ENCODE measurements at regions not wholly inside any gene's neighbourhood (a gene's known extent, or its start where the extent isn't known, plus 50 kb on each side); places are given as distances from the start of the nearest gene placed in this dataset.

DNA sequence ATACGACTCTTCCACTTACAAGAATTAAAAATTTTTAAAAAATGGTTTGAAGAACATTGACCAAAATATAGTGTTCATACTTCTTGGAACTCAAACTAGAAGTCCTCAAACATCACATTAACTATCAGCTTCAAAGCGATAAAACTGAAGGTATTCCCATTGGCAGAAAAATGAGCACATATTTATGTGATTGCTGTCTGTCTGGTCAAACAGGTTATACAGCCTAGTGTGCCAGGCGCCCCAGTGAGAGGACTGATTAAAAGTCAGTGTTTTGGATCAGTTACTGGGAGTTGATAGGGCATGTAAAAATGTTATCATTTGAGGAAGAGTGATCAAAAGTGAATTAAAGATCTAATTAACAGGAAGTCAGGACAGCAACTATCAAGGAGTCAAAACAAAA, 738.8 kb downstream of the HDGFL1 start:
- ATAC-seq, result no peak
- DNase-seq, result no peak

DNA sequence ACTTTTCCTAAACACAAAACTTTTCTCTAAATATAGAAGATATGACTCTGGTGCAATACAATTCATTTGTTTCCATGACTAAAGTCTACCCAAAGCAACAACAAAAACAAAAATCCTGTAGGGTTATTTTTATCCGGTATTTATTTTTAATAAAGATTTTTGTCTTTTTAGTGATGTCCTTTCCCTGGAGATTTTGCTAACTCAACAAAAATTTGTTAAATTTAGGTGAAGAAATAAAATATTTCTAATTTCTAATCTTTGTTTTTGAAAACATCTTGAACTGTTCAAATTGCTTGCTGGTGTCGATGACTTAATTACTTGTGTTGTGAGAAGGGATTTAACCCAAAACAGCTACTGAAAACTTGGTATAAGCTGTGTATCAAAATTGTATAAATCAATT, 741.8 kb downstream of the HDGFL1 start:
- DNase-seq (no peak), ATAC-seq (no peak)

DNA sequence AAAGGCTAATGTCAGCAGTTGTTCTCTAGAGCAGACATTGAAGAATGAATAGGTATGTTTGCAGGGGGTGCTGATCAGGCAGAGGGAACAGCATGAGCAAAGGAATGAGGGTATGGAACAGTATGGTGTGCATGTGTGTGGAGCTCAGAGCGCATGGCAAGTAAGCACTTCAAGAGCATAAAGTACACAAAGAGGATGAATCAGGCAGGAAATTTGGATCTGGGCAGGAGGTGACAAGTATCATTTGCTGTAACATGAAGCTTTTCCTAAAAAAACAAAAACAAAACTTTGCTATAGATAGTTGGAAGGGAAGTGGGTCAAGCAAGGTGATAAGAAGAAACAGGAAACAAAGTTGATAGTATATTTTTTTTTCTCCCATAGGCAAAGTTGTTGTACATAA, 746.8 kb downstream of the HDGFL1 start:
- no peak for DNase-seq

DNA sequence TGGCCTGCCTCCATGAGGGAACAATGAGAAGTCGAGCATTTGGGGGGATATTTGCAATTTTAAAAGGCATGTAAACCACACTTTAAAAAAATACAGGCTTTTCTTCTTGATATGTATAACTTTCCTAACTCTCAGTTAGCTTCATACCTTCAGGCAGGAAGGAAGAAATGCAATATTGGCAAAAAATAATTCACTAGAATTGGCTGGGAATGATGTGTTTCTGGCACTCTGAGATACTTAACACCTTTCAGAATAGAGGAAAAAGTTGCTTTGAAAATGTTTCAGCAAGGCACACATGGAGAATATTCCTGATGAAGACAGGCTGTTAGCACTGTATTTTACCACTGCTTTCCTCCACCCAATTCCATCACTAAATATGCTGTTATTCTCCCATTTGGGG, 747.6 kb downstream of the HDGFL1 start:
- ATAC-seq (no peak), DNase-seq (no peak)

More for the DNA sequence above, 746.8 kb downstream of the HDGFL1 start:
- no peak for ATAC-seq

- ATAC-seq (no peak), DNase-seq (no peak)
These were observed 750.2 kb downstream of the HDGFL1 start for GRCh38 chr6:23319582-23319981.

DNA sequence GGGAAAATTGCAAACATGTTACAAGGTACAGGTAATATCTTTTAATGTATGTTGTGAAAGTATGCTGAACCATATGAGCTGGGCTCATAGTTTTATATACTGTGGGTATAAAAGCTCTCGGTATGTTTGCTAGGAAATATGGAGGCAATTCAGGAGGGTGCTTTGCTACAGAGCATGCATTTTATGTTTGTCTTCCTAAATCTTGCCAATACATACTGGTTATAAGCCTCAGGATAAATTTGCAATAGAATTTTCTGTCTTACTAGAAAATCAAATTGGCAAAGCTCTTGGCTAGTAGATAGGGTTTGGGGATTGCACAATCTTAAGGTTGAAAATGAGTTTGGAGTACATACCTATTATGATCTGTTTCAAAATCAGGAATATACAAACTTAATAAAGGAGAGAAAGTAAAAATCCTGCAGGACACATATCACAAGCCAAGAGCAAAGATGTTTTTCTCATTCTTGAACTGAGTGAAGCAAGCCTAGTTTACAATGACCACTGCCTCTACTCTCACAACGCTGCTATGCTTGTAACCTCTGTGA, 751.2 kb downstream of the HDGFL1 start:
- DNase-seq (no peak), ATAC-seq (no peak)

DNA sequence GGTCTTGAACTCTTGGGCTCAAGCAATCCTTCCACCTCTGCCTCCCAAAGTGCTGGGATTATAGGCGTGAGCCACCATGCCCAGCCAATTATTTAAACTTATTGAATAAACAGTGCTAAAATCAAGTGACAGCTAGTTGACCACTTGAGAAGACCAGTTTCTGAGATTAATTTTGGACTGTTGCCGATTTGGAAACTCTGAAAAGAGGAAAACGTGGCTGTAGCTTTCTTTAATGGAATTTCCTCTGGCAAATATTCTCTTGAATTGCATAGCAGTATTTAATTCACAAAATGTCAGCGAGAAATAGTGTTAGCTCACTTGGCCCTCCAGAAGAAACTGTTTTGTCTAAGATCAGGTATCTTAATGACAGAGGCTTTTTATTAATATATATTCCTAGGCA, 754.5 kb downstream of the HDGFL1 start:
- DNase-seq, result no peak
- no peak for ATAC-seq

DNA sequence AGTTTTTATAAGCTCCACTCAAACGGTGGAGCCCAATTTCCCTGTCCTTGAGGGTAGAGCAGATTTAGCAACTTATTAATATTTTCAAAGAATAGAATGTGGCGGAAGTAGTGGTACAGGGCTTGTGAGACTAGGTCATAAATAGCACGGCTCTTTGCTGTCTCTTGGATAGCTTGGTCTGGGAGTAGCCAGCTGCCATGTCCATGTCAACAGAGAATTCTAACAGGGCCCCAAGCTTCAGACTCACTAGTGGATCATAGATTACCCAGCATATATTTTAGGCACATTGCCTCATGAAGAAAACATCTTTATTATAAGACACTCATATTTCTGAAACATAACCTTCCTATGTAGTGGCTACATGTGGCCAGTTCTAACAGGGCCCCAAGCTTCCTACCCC, 755.7 kb downstream of the HDGFL1 start:
- DNase-seq, result no peak
- no peak for ATAC-seq

DNA sequence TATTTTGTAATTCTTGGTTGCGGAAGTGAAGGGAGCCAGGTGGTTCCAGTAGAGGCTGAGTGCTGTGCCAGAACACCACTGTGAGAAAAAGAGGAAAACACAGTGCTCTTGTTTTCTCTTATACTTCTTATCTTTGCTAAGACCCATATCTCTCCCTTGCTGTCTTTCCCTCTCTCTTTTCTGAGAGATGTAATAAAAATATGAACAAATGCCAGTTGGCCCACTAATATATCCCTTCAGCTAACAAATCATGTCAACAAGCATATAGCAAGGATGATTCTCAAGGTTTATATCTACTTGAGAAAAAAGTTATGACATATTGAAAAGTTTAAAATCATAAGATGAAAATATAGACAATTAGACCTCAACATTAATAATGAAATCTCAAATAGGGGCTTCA, 758.3 kb downstream of the HDGFL1 start:
- ATAC-seq, result no peak
- no peak for DNase-seq

GRCh38 chr6:23329086-23329485, 759.7 kb downstream of the HDGFL1 start:
- ATAC-seq (no peak), DNase-seq (no peak)

DNA sequence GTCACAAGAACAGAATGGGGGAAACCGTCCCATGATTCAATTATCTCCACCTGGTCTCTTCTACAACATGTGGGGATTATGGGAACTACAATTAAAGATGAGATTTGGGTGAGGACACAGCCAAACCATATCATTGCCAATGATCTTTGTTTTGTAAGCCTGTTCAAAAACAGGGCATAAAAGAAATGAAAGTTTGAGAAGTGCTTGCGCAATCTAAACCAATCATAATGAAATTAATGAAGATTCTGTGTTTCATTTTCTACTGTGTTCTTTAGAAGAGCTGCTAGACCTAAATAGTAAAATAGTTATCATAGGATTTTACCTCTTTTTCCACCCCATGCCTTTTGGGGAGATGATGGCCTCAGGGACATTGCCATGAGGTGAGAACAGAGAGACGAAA, 761.3 kb downstream of the HDGFL1 start:
- no peak for DNase-seq
- ATAC-seq, result no peak

DNA sequence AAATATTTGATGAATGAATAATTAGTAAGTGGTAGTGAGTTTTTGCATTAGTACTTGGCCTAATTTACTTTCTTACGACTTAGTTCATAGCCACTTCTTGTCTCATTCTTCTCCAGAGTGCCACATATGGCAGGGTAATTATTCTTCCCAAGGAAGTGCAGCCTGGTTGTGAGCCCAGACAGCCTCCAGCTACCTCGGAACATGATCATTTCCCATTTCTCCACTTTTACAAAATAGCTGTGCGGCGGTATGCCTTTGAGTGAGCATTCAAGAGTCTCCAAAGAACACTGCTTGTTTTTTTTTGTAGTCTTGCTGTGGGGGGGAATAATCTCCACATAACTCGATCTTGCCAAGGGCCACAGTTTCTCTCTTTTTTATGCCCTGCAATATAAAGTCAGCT, 765.0 kb downstream of the HDGFL1 start:
- DNase-seq, result no peak
- no peak for ATAC-seq

GRCh38 chr6:23335894-23336293, 766.5 kb downstream of the HDGFL1 start:
- ATAC-seq (no peak), DNase-seq (no peak)

DNA sequence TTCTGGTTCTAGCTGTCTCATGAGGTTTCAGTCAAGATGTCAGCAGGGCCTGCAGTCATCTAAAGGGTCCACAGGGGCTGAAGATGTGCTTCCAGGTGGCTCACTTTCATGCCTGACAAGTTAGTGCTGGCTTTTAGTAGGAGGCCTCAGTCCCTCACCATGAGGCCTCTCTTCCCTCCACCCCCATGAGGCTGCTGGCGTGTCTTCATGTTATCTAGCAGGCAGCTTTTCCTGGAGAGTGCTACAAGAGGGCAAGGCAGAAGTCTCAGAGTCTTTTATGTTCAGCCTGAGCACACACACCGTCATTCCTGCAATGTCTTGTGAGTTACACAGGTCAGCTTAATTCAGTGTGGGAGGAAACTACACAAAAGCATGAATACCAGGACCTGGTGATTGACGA, 769.9 kb downstream of the HDGFL1 start:
- ATAC-seq (no peak), DNase-seq (no peak)

- ATAC-seq (no peak), DNase-seq (no peak)
These were observed 770.9 kb downstream of the HDGFL1 start for GRCh38 chr6:23340271-23340670.

DNA sequence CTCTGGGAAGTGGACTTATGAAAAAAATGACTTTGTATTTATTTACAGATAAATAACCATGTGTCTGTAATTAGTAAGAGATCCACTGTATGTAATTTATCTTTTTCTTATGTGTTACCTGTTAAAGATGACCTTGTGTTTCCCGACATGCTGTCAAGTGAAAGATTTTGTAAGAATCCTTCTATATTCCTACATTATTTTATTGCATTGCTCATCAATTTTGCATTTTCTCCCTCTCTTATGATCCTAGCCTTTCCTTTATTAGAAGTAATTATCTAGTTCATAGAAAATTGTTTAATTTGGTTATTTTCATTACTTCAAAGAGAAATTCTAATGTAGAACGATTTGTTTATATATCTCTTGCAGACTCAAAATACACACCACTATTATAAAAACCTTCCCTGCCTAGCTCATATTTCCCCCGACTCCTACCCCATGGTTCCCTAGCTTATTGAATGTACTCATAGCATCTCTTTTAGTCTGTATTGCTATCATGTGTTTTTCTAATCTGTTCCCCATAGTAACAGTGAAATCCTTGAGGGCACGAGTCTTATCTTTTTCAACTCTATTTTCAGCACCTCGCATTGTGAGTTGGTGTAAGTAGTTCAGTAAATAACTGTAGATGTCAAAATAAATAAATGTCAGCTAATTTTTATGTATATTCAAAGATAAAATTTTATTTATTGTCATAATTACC, 774.4 kb downstream of the HDGFL1 start:
- DNase-seq (no peak), ATAC-seq (no peak)

DNA sequence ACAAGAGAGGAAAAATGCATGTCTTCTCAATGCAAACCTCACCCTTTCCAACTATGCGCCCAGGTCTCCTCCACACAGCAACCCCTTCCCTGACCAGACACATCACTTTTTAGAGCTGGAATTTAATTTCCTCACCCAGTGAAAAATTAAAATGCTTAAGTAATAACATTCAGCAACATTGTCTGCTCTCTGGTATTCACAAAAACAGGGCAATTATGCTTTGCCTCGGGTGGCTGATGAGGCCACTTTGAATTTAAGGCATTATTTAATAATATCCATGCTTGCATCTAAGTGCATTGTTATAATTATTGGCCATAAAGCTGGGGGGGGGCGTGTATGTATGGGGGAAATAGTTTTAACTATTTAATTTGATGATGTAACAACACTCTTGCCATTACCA, 777.8 kb upstream of the NRSN1 start:
- DNase-seq, result no peak
- ATAC-seq, result no peak

GRCh38 chr6:23349521-23350147, 776.4 kb upstream of the NRSN1 start:
- DNase-seq, result no peak

DNA sequence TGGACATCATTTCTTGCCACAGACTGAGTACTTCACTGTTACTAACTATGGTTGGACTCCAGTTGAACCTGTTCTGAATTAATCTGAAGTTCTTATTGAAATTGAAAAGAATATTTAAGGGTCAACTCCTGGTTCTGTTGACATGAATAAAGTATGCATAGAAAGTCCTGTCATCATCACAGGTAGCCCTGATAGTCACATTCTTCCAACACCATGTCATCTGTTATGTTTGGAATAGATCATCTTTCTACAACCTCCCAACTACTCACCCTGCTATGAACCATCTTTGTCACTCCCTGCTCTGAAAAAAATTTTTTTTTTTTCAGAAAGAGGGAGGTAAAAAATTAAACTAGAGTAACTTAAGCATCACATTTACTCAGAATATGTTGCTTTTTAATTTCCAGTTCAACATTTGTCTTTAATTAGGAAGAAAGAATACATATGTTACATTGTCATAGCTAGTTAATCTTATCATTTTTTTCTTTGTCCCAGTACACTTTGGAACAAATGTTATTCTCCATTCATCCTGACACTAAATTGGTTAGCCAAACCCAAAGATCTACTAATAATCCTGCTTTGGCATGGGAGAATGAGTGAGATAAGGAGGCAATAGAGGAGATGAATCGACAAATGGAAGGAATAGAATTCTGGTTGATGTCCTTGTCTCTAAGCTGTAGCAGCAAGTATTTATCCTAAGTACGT, 775.1 kb upstream of the NRSN1 start:
- no peak for DNase-seq
- no peak for ATAC-seq

More at GRCh38 chr6:23349521-23350147, 776.4 kb upstream of the NRSN1 start:
- no peak for ATAC-seq

- ATAC-seq, result no peak
These were observed 772.0 kb upstream of the NRSN1 start for GRCh38 chr6:23354004-23354403.

DNA sequence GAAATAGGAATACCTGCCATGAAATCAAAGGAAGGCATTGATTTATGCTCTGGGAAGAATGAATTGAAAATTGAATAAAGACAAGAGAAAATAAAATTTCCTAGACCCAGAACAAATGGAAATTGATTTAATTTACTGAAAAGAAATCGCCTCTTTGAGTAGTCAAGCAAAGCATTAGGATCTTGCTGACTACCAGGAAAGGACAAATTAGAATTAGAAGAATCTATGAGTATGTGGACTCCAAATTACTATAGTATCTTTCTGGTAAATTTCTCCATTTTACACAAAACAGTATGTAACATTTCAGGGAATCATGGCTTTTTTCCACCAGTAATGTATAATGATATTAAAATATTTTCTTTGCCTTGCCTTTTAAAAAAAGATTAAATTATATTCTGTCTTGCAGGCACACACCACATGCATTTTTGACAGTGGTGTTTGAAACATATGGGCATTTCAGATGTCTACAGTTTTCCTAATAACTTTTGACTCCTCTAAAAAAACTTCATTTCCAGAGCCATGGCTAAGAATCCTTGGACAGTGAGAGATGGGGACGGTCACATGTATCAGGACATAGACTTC, 768.7 kb upstream of the NRSN1 start:
- ATAC-seq (no peak), DNase-seq (no peak)

More at GRCh38 chr6:23354004-23354403, 772.0 kb upstream of the NRSN1 start:
- DNase-seq, result no peak

GRCh38 chr6:23365732-23366131, 760.3 kb upstream of the NRSN1 start:
- ATAC-seq, result no peak
- no peak for DNase-seq

GRCh38 chr6:23367311-23367710, 758.7 kb upstream of the NRSN1 start:
- ATAC-seq (no peak), DNase-seq (no peak)

All from stimulated activated naive CD8-positive, alpha-beta T cell treated with anti-CD3 and anti-CD28 coated beads, Interleukin-15, Interleukin-2, amounts not matched to agents 100 U/mL and 50 U/mL, for 24 hours (primary cell).